ENCODE measurements at regions not wholly inside any gene's neighbourhood (a gene's known extent, or its start where the extent isn't known, plus 50 kb on each side); places are given as distances from the start of the nearest gene placed in this dataset.

DNA sequence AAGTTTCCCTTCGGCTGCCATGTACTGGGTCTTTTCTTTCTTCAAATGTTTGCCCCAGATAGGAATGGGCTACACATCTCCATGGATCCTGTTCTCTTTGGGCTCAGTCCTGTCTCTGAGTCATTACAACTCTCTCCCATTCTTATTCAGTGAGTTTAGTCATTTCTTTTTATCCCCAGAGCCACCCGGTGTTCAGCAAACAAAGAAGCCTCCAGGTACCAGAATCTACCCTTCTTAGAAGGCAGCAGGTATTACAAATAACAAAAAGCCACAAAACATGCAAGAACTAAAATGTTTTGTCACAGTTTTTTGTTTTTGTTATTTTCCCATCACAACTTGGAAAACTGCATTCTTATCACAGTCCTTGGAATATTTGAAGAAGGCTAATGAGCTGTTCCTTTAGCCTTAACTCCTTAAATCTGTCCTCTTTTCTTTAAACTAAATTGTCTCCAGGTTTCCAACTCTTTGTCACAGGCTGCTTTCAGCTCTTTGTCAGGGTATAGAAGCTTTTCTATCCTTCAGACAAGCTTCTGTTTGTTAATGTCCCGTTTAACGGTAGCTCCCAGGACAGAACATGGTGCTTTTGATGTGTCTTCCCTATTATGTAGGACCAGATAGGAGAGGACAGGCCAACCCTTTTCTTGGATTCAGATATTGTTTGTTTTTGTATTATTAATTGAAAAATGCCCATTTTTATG, 215.5 kb upstream of the HTR2A start:
- TF ChIP-seq, protein P1, sequence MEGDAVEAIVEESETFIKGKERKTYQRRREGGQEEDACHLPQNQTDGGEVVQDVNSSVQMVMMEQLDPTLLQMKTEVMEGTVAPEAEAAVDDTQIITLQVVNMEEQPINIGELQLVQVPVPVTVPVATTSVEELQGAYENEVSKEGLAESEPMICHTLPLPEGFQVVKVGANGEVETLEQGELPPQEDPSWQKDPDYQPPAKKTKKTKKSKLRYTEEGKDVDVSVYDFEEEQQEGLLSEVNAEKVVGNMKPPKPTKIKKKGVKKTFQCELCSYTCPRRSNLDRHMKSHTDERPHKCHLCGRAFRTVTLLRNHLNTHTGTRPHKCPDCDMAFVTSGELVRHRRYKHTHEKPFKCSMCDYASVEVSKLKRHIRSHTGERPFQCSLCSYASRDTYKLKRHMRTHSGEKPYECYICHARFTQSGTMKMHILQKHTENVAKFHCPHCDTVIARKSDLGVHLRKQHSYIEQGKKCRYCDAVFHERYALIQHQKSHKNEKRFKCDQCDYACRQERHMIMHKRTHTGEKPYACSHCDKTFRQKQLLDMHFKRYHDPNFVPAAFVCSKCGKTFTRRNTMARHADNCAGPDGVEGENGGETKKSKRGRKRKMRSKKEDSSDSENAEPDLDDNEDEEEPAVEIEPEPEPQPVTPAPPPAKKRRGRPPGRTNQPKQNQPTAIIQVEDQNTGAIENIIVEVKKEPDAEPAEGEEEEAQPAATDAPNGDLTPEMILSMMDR (IDR thresholded peaks at IDR 0.05): no peak
- TF ChIP-seq POLR2A (IDR thresholded peaks at IDR 0.05): no peak
